SK-N-SH (cell line): ENCODE measurements at regions not wholly inside any gene's neighbourhood (a gene's known extent, or its start where the extent isn't known, plus 50 kb on each side); places are given as distances from the start of the nearest gene placed in this dataset.

Source experiments
- CTCF ChIA-PET: fragments of 300-600, 350-600 bp; formaldehyde crosslinking; extraction: SDS; loops from one replicate; lab custom pipeline; 2021; lab: Yijun Ruan, JAX
- POLR2A ChIA-PET: fragments of 350-600 bp; sonication (Branson Sonifier 250); formaldehyde crosslinking; extraction: SDS; loops from one replicate; lab custom pipeline; 2020; ENCODE audit warnings: antibody characterized with exemption, inconsistent platforms; lab: Yijun Ruan, JAX
- DNase-seq: peaks from one replicate; pipeline ENCODE4 v3.0.0; 2012
- H2AFZ ChIP-seq: fragments of 200-600 bp; sonication (generic); 2 replicates; pipeline ENCODE4 v1.8.1; 2016; ENCODE audit warnings: antibody characterized with exemption, mild to moderate bottlenecking, low read depth
- H3F3A ChIP-seq: fragments of 200-600 bp; sonication (generic); replicated peaks from 2 replicates; pipeline ENCODE3; 2016; ENCODE audit warnings: antibody characterized with exemption, mild to moderate bottlenecking; ENCODE audit not compliant: insufficient read depth
- H3K27ac ChIP-seq, 2 experiments: fragments of 200-500 bp in 1 of 2; fragments of 200-600 bp in 1 of 2; sonication (Bioruptor generic) in 1 of 2; sonication (generic), shearing (Covaris generic) in 1 of 2; 2 replicates each; pipeline versions ENCODE4 v1.5.1 to v1.6.1; 2014 to 2016; ENCODE audit warnings: low read depth in 2 of 2, inconsistent platforms in 1 of 2, low read length in 1 of 2, mild to moderate bottlenecking in 1 of 2, mixed read lengths in 1 of 2
- H3K27me3 ChIP-seq: fragments of 200-600 bp; sonication (generic), shearing (Covaris generic); 2 replicates; pipeline ENCODE4 v1.6.1; 2016; ENCODE audit warnings: mixed run types; ENCODE audit not compliant: insufficient read depth
- H3K36me3 ChIP-seq, 2 experiments: fragments of 200-500 bp in 1 of 2; fragments of 200-600 bp in 1 of 2; sonication (Bioruptor generic) in 1 of 2; sonication (generic) in 1 of 2; replicated peaks in 1 of 2; 2 replicates each; pipeline versions ENCODE3 to v1.5.1; 2014 to 2016; ENCODE audit warnings: low read length in 1 of 2, mild to moderate bottlenecking in 1 of 2; ENCODE audit not compliant: insufficient read depth in 2 of 2, control insufficient read depth in 1 of 2
- H3K4me1 ChIP-seq, 2 experiments: fragments of 200-500 bp in 1 of 2; fragments of 200-600 bp in 1 of 2; sonication (Bioruptor generic) in 1 of 2; sonication (generic), shearing (Covaris generic) in 1 of 2; 2 replicates each; pipeline versions ENCODE4 v1.5.1 to v1.6.1; 2014 to 2016; ENCODE audit warnings: low read depth in 1 of 2, low read length in 1 of 2, mixed run types in 1 of 2; ENCODE audit not compliant: insufficient read depth in 2 of 2, control insufficient read depth in 1 of 2
- H3K4me2 ChIP-seq: fragments of 200-600 bp; sonication (generic), shearing (Covaris generic); 2 replicates; pipeline ENCODE4 v1.6.1; 2017; ENCODE audit warnings: mixed run types
- H3K4me3 ChIP-seq, 2 experiments: fragments of 200-500 bp in 1 of 2; fragments of 200-600 bp in 1 of 2; sonication (Bioruptor generic) in 1 of 2; sonication (generic), shearing (Covaris generic) in 1 of 2; 2 replicates each; pipeline versions ENCODE4 v1.5.1 to v1.8.1; 2014 to 2016; ENCODE audit warnings: low read depth in 2 of 2, inconsistent platforms in 1 of 2, low read length in 1 of 2, mild to moderate bottlenecking in 1 of 2, mixed read lengths in 1 of 2, moderate library complexity in 1 of 2
- H3K79me2 ChIP-seq: fragments of 200-600 bp; sonication (generic); 2 replicates; pipeline ENCODE4 v1.8.1; 2017; ENCODE audit warnings: mild to moderate bottlenecking; ENCODE audit not compliant: insufficient read depth
- H3K9ac ChIP-seq: fragments of 200-600 bp; sonication (generic); 2 replicates; pipeline ENCODE4 v1.6.1; 2017; ENCODE audit warnings: mixed run types
- H3K9me2 ChIP-seq: fragments of 200-600 bp; sonication (generic); 2 replicates; pipeline ENCODE4 v1.6.1; 2017; ENCODE audit warnings: mixed run types
- H3K9me3 ChIP-seq: fragments of 200-600 bp; sonication (generic); 2 replicates; pipeline ENCODE4 v1.6.1; 2017; ENCODE audit warnings: mixed run types, mild to moderate bottlenecking, moderate library complexity
- H4K20me1 ChIP-seq: fragments of 200-600 bp; sonication (generic); 2 replicates; pipeline ENCODE4 v1.6.1; 2017; ENCODE audit warnings: mild to moderate bottlenecking, mixed run types; ENCODE audit not compliant: insufficient read depth
- FOSL2 ChIP-seq: IDR thresholded peaks from 2 replicates; pipeline ENCODE4 v1.4.0; 2012; ENCODE audit warnings: low read depth, mild to moderate bottlenecking, moderate library complexity, borderline replicate concordance
- FOXJ3 ChIP-seq: sonication (generic); formaldehyde crosslinking; IDR thresholded peaks from 2 replicates; pipeline ENCODE4 v1.5.1; 2020; ENCODE audit warnings: mild to moderate bottlenecking, missing genetic modification reagents
- MEF2A ChIP-seq: IDR thresholded peaks from 2 replicates; pipeline ENCODE4 v1.4.0; 2012; ENCODE audit warnings: low read depth, borderline replicate concordance
- MXI1 ChIP-seq: IDR thresholded peaks from 2 replicates; pipeline ENCODE4 v1.6.1; 2012; ENCODE audit warnings: mild to moderate bottlenecking, low read depth, low read length, improper control_type of control experiment
- NFIC ChIP-seq: IDR thresholded peaks from 2 replicates; pipeline ENCODE4 v1.4.0; 2012; ENCODE audit warnings: borderline replicate concordance
- RCOR1 ChIP-seq: fragments of 150-350 bp; IDR thresholded peaks from 2 replicates; pipeline ENCODE4 v1.6.1; 2017; ENCODE audit warnings: antibody characterized with exemption, low read length
- SMC3 ChIP-seq: IDR thresholded peaks from 2 replicates; pipeline ENCODE4 v1.6.1; 2012; ENCODE audit warnings: low read depth, low read length, improper control_type of control experiment
- TCF12 ChIP-seq: IDR thresholded peaks from 2 replicates; pipeline ENCODE4 v1.4.0; 2012
- TEAD4 ChIP-seq: IDR thresholded peaks from 2 replicates; pipeline ENCODE4 v1.4.0; 2012; ENCODE audit warnings: mild to moderate bottlenecking, borderline replicate concordance; ENCODE audit not compliant: insufficient read depth
- YY1 ChIP-seq: IDR thresholded peaks from 2 replicates; pipeline ENCODE4 v1.4.0; 2012; ENCODE audit warnings: low read depth, mild to moderate bottlenecking
- WGBS: methylation state at CpG from one replicate; pipeline ENCODE4 v1.1.6; 2017; ENCODE audit warnings: low lambda C conversion rate; 5-methylcytosine and 5-hydroxymethylcytosine counted together
- TF ChIP-seq, protein P1 (sequence below): IDR thresholded peaks from 2 replicates; pipeline ENCODE4 v1.4.0; 2012; ENCODE audit warnings: low read depth, borderline replicate concordance
- TF ChIP-seq, protein P2 (sequence below): IDR thresholded peaks from 2 replicates; pipeline ENCODE4 v1.4.0; 2012; ENCODE audit warnings: low read depth
- TF ChIP-seq, protein P3 (sequence below): fragments of 150-350 bp; IDR thresholded peaks from 2 replicates; pipeline ENCODE4 v1.6.1; 2017; ENCODE audit warnings: antibody characterized with exemption, low read length, low read depth, borderline replicate concordance
- TF ChIP-seq, protein P4 (sequence below): fragments of 200-600 bp; sonication (generic); IDR thresholded peaks from 2 replicates; pipeline ENCODE4 v1.6.1; 2017; ENCODE audit warnings: antibody characterized with exemption, mild to moderate bottlenecking, moderate library complexity
- TF ChIP-seq, protein P5 (sequence below): IDR thresholded peaks from 2 replicates; pipeline ENCODE4 v1.4.0; 2012; ENCODE audit warnings: low read depth, borderline replicate concordance

DNA sequence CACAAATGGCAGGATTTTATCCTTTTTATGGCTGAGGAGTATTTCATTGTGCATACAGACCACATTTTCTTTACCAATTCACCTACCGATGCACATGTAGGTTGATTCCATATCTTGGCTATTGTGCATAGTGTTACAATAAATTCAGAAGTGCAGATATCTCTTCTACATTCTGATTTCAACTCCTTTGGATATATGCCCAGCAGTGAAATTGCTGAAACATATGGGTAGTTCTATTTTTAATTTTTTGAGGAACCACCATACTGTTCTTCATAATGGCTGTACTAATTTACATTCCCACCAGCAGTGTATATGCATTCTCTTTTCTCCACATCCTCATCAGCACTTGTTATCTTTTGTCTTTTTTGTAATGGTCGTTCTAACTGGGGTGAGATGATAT, 1290.3 kb downstream of the XPNPEP1 start:
- no peak for DNase-seq
- Histone ChIP-seq H3K36me3 (no peaks in the 10 kb centered on the region), H4K20me1 (no peaks in the 10 kb centered on the region), H3K9ac (no peak overlapping the region), H3K4me2 (no peak overlapping the region), H2AFZ (no peak overlapping the region), H3K4me3 (no peak overlapping the region), H3K27me3 (no peaks in the 10 kb centered on the region), H3F3A (no peaks in the 10 kb centered on the region), H3K27ac (no peak overlapping the region), H3K9me2 (no peaks in the 10 kb centered on the region), H3K4me1 (no peaks in the 10 kb centered on the region)
- POLR2A ChIA-PET: no interaction called here
- TF ChIP-seq, protein P1, sequence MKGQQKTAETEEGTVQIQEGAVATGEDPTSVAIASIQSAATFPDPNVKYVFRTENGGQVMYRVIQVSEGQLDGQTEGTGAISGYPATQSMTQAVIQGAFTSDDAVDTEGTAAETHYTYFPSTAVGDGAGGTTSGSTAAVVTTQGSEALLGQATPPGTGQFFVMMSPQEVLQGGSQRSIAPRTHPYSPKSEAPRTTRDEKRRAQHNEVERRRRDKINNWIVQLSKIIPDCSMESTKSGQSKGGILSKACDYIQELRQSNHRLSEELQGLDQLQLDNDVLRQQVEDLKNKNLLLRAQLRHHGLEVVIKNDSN: no peak
- TF ChIP-seq YY1: no peak
- TF ChIP-seq, protein P2, sequence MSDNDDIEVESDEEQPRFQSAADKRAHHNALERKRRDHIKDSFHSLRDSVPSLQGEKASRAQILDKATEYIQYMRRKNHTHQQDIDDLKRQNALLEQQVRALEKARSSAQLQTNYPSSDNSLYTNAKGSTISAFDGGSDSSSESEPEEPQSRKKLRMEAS: no peak
- TF ChIP-seq, protein P3, sequence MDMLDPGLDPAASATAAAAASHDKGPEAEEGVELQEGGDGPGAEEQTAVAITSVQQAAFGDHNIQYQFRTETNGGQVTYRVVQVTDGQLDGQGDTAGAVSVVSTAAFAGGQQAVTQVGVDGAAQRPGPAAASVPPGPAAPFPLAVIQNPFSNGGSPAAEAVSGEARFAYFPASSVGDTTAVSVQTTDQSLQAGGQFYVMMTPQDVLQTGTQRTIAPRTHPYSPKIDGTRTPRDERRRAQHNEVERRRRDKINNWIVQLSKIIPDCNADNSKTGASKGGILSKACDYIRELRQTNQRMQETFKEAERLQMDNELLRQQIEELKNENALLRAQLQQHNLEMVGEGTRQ: no peak
- no peak for TF ChIP-seq SMC3
- TF ChIP-seq FOSL2: no peak
- TF ChIP-seq, protein P4, sequence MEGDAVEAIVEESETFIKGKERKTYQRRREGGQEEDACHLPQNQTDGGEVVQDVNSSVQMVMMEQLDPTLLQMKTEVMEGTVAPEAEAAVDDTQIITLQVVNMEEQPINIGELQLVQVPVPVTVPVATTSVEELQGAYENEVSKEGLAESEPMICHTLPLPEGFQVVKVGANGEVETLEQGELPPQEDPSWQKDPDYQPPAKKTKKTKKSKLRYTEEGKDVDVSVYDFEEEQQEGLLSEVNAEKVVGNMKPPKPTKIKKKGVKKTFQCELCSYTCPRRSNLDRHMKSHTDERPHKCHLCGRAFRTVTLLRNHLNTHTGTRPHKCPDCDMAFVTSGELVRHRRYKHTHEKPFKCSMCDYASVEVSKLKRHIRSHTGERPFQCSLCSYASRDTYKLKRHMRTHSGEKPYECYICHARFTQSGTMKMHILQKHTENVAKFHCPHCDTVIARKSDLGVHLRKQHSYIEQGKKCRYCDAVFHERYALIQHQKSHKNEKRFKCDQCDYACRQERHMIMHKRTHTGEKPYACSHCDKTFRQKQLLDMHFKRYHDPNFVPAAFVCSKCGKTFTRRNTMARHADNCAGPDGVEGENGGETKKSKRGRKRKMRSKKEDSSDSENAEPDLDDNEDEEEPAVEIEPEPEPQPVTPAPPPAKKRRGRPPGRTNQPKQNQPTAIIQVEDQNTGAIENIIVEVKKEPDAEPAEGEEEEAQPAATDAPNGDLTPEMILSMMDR: no peak
- TF ChIP-seq MEF2A: no peak
- TF ChIP-seq, protein P5, sequence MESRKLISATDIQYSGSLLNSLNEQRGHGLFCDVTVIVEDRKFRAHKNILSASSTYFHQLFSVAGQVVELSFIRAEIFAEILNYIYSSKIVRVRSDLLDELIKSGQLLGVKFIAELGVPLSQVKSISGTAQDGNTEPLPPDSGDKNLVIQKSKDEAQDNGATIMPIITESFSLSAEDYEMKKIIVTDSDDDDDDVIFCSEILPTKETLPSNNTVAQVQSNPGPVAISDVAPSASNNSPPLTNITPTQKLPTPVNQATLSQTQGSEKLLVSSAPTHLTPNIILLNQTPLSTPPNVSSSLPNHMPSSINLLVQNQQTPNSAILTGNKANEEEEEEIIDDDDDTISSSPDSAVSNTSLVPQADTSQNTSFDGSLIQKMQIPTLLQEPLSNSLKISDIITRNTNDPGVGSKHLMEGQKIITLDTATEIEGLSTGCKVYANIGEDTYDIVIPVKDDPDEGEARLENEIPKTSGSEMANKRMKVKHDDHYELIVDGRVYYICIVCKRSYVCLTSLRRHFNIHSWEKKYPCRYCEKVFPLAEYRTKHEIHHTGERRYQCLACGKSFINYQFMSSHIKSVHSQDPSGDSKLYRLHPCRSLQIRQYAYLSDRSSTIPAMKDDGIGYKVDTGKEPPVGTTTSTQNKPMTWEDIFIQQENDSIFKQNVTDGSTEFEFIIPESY: no peak
- TF ChIP-seq FOXJ3: no peak
- TF ChIP-seq NFIC: no peak
- TF ChIP-seq MXI1: no peak
- no peak for TF ChIP-seq TEAD4
- no peak for TF ChIP-seq RCOR1
- no peak for TF ChIP-seq TCF12
- TF ChIP-seq, all 33 proteins: peak for 0
- CTCF ChIA-PET: no interaction called here
- Histone ChIP-seq H3K9me3 (no peaks in the 10 kb centered on the region), H3K79me2 (no peaks in the 10 kb centered on the region)
- WGBS: 50% methylated on average over 2 of the region's 2 CpGs
